DOHH2 (cell line): ENCODE measurements at regions not wholly inside any gene's neighbourhood (a gene's known extent, or its start where the extent isn't known, plus 50 kb on each side); places are given as distances from the start of the nearest gene placed in this dataset.

Experiments
- H3F3A ChIP-seq: fragments of 200-600 bp; sonication (generic), shearing (Covaris generic); 2 replicates; pipeline ENCODE4 v1.6.0; 2016; ENCODE audit warnings: antibody characterized with exemption, mild to moderate bottlenecking; ENCODE audit not compliant: control insufficient read depth, insufficient read depth
- H3K27ac ChIP-seq: fragments of 200-600 bp; sonication (generic); 2 replicates; pipeline ENCODE4 v1.5.1; 2014; ENCODE audit warnings: low read depth, mild to moderate bottlenecking, low read length, moderate library complexity
- H3K27me3 ChIP-seq: fragments of 200-600 bp; sonication (generic); 2 replicates; pipeline ENCODE4 v1.6.1; 2014; ENCODE audit warnings: mild to moderate bottlenecking, low read length, mixed read lengths; ENCODE audit not compliant: control insufficient read depth
- H3K36me3 ChIP-seq: fragments of 200-600 bp; sonication (generic); 2 replicates; pipeline ENCODE4 v1.6.1; 2014; ENCODE audit warnings: mild to moderate bottlenecking, low read length, moderate library complexity, mixed read lengths; ENCODE audit not compliant: control insufficient read depth
- H3K4me1 ChIP-seq: fragments of 200-600 bp; sonication (generic); 2 replicates; pipeline ENCODE4 v1.6.1; 2014; ENCODE audit warnings: mild to moderate bottlenecking, low read length, mixed read lengths; ENCODE audit not compliant: control insufficient read depth
- H3K4me2 ChIP-seq: fragments of 200-600 bp; sonication (generic); 2 replicates; pipeline ENCODE4 v1.6.0; 2014; ENCODE audit warnings: mild to moderate bottlenecking, low read length, moderate library complexity
- H3K4me3 ChIP-seq: fragments of 200-600 bp; sonication (generic); 2 replicates; pipeline ENCODE4 v1.5.1; 2014; ENCODE audit warnings: mild to moderate bottlenecking, low read length, mixed read lengths
- H3K79me2 ChIP-seq: fragments of 200-600 bp; sonication (generic); 2 replicates; pipeline ENCODE4 v1.6.1; 2014; ENCODE audit warnings: mild to moderate bottlenecking, low read length, mixed read lengths; ENCODE audit not compliant: control insufficient read depth
- H3K9me2 ChIP-seq: fragments of 200-600 bp; sonication (generic); replicated peaks from 2 replicates; pipeline ENCODE4 v1.6.1; 2014; ENCODE audit warnings: mild to moderate bottlenecking, low read length, mixed read lengths; ENCODE audit not compliant: control insufficient read depth
- H3K9me3 ChIP-seq: fragments of 200-600 bp; sonication (generic); 2 replicates; pipeline ENCODE4 v1.6.1; 2014; ENCODE audit warnings: antibody characterized with exemption, low read length, mixed read lengths; ENCODE audit not compliant: control insufficient read depth, insufficient read depth
- H4K20me1 ChIP-seq: fragments of 200-600 bp; sonication (generic); 2 replicates; pipeline ENCODE4 v1.6.0; 2014; ENCODE audit warnings: low read depth, mild to moderate bottlenecking, antibody characterized with exemption, low read length, moderate library complexity; ENCODE audit not compliant: control insufficient read depth, insufficient read depth
- CTCF ChIP-seq: fragments of 200-600 bp; sonication (generic); IDR thresholded peaks from one replicate; pipeline ENCODE4 v1.5.1; 2014; ENCODE audit warnings: antibody characterized with exemption, mild to moderate bottlenecking, low read depth, low read length; ENCODE audit not compliant: poor library complexity, severe bottlenecking
- EZH2phosphoT487 ChIP-seq: fragments of 200-600 bp; sonication (generic); IDR thresholded peaks from 2 replicates; pipeline ENCODE4 v1.6.1; 2017; ENCODE audit warnings: borderline replicate concordance, mild to moderate bottlenecking, antibody characterized with exemption, low read length, moderate library complexity, mixed read lengths

- Histone ChIP-seq H3K27ac (no peak overlapping the region), H3F3A (no peaks in the 10 kb centered on the region), H3K9me3 (no peaks in the 10 kb centered on the region), H3K4me3 (no peak overlapping the region), H3K79me2 (no peaks in the 10 kb centered on the region), H3K4me2 (no peak overlapping the region), H3K9me2 (no peaks in the 10 kb centered on the region), H3K27me3 (no peaks in the 10 kb centered on the region), H3K36me3 (no peaks in the 10 kb centered on the region), H4K20me1 (no peaks in the 10 kb centered on the region), H3K4me1 (no peaks in the 10 kb centered on the region)
- TF ChIP-seq CTCF (no peak), EZH2phosphoT487 (no peak)
These were observed 109.4 kb upstream of the INPP4B start for GRCh38 chr4:142955501-142955900.

- Histone ChIP-seq H3K4me3 (no peak overlapping the region), H3K9me3 (no peaks in the 10 kb centered on the region), H3F3A (no peaks in the 10 kb centered on the region), H3K27ac (no peak overlapping the region), H4K20me1 (no peaks in the 10 kb centered on the region), H3K36me3 (no peaks in the 10 kb centered on the region), H3K79me2 (no peaks in the 10 kb centered on the region), H3K4me1 (no peaks in the 10 kb centered on the region), H3K9me2 (no peaks in the 10 kb centered on the region), H3K27me3 (no peaks in the 10 kb centered on the region), H3K4me2 (no peak overlapping the region)
- no peak for TF ChIP-seq EZH2phosphoT487
- no peak for TF ChIP-seq CTCF
These were observed 113.1 kb upstream of the INPP4B start for GRCh38 chr4:142959173-142959572.

- no peak for TF ChIP-seq CTCF
- TF ChIP-seq EZH2phosphoT487: no peak
- Histone ChIP-seq H3K4me2 (no peak overlapping the region), H3K4me3 (no peak overlapping the region), H3K27me3 (no peaks in the 10 kb centered on the region), H3K9me2 (no peaks in the 10 kb centered on the region), H3K9me3 (no peaks in the 10 kb centered on the region), H3K27ac (no peak overlapping the region), H3K79me2 (no peaks in the 10 kb centered on the region), H3K4me1 (no peaks in the 10 kb centered on the region), H3K36me3 (no peaks in the 10 kb centered on the region), H4K20me1 (no peaks in the 10 kb centered on the region), H3F3A (no peaks in the 10 kb centered on the region)
These were observed 114.0 kb upstream of the INPP4B start for GRCh38 chr4:142960126-142960525.

GRCh38 chr4:142960867-142961644 lies 115.0 kb upstream of the INPP4B start:
- TF ChIP-seq EZH2phosphoT487 (no peak), CTCF (no peak)

More at GRCh38 chr4:142960867-142961644, 115.0 kb upstream of the INPP4B start:
- no peaks in the 10 kb centered on the region for H4K20me1 ChIP-seq
- H3F3A ChIP-seq: no peaks in the 10 kb centered on the region
- H3K4me1 ChIP-seq: no peaks in the 10 kb centered on the region
- H3K4me3 ChIP-seq: no peak overlapping the region
- H3K27ac ChIP-seq: no peak overlapping the region
- H3K9me3 ChIP-seq: no peaks in the 10 kb centered on the region
- H3K79me2 ChIP-seq: no peaks in the 10 kb centered on the region
- no peak overlapping the region for H3K4me2 ChIP-seq
- H3K36me3 ChIP-seq: no peaks in the 10 kb centered on the region
- H3K27me3 ChIP-seq: no peaks in the 10 kb centered on the region
- H3K9me2 ChIP-seq: no peaks in the 10 kb centered on the region
